Kidney tubule cell (primary cell): ENCODE measurements at regions not wholly inside any gene's neighbourhood (a gene's known extent, or its start where the extent isn't known, plus 50 kb on each side); places are given as distances from the start of the nearest gene placed in this dataset.
A peak's percentile ranks its signal among the peaks of the same experiment; 100 is the strongest.
"Not testable (repeated sequence)": the region's sequence is repeated elsewhere in the genome, so short reads cannot be mapped to it uniquely, and the experiment has no call there.

Experiments used
- DNase-seq: peaks from one replicate; pipeline ENCODE4 v3.0.0-alpha.2; 2018; ENCODE audit warnings: low spot score

GRCh38 chr1:116185161-116185701 lies 74.0 kb downstream of the MAB21L3 start:
- no peak for DNase-seq

- no peak for DNase-seq
Measured at GRCh38 chr1:116189481-116189880, 78.3 kb downstream of the MAB21L3 start.

GRCh38 chr1:116191294-116191693 lies 80.1 kb downstream of the MAB21L3 start:
- no peak for DNase-seq

- no peak for DNase-seq
Measured at GRCh38 chr1:116193768-116194167, 82.6 kb downstream of the MAB21L3 start.

GRCh38 chr1:116194568-116194967 lies 83.4 kb downstream of the MAB21L3 start:
- DNase-seq: no peak

GRCh38 chr1:116195077-116195868 lies 84.1 kb downstream of the MAB21L3 start:
- no peak for DNase-seq

GRCh38 chr1:116200343-116200742 lies 89.1 kb downstream of the MAB21L3 start:
- not testable (repeated sequence) for DNase-seq

- DNase-seq: no peak
Measured at GRCh38 chr1:116201911-116202310, 90.7 kb downstream of the MAB21L3 start.

- DNase-seq: peak; percentile 7
Measured at GRCh38 chr1:116203181-116203723, 92.1 kb downstream of the MAB21L3 start.

- DNase-seq: no peak
Measured at GRCh38 chr1:116203920-116204319, 92.7 kb downstream of the MAB21L3 start.

- DNase-seq: no peak
Measured at GRCh38 chr1:116205941-116206679, 94.9 kb downstream of the MAB21L3 start.

GRCh38 chr1:116207126-116207735 lies 96.0 kb downstream of the MAB21L3 start:
- no peak for DNase-seq

GRCh38 chr1:116208136-116208535 lies 96.9 kb downstream of the MAB21L3 start:
- DNase-seq: no peak

- DNase-seq: no peak
Measured at GRCh38 chr1:116211294-116211693, 100.1 kb downstream of the MAB21L3 start.

- no peak for DNase-seq
Measured at GRCh38 chr1:116218922-116219321, 107.7 kb downstream of the MAB21L3 start.

- DNase-seq: no peak
Measured at GRCh38 chr1:116219651-116220434, 108.6 kb downstream of the MAB21L3 start.

- DNase-seq: no peak
Measured at GRCh38 chr1:116224111-116224510, 112.9 kb downstream of the MAB21L3 start.

- no peak for DNase-seq
Measured at GRCh38 chr1:116224561-116224960, 113.4 kb downstream of the MAB21L3 start.

- DNase-seq: no peak
Measured at GRCh38 chr1:116226017-116226416, 114.8 kb downstream of the MAB21L3 start.

- DNase-seq: no peak
Measured at GRCh38 chr1:116228511-116228910, 117.3 kb downstream of the MAB21L3 start.

- DNase-seq: no peak
Measured at GRCh38 chr1:116230712-116231111, 119.5 kb downstream of the MAB21L3 start.

GRCh38 chr1:116231752-116232151 lies 120.6 kb downstream of the MAB21L3 start:
- no peak for DNase-seq
